ENCODE measurements at regions not wholly inside any gene's neighbourhood (a gene's known extent, or its start where the extent isn't known, plus 50 kb on each side); places are given as distances from the start of the nearest gene placed in this dataset.

DNA sequence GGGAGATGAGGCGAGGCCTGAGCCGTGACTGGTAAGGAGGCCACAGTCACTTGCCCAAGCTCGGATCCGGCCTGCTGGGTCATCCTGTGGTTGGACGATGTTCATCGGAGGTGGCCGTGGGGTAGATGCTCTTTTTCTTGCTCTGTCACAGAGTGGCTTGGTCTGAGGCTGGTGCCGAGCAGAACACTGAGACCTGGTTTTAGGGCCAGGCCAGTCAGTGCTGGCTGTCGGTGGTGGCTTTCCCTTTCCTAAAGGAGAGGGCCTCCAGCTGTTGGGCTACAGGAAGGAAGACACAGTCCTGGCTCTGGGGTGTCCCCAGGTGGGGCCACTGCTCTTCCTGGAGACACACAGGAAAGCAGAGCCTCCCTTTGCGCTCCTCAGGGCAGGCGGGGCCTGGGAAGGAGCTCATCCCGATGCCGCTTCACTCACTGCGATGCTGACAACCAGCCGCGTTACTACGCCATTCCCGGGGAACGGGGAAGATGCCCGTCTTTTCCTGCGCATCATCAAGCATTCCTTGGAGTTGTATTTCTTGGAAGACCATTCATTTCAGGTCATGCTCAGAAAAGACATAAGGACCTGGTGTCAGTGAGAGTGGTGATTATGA is 254.8 kb upstream of the IRX4 start:
- H3K36me3 Mint-ChIP-seq (ENCODE audit: low read depth): peaks cover 2% of the 10 kb centered on the region
- no peaks in the 10 kb centered on the region for H3K9me3 ChIP-seq (ENCODE audit: control insufficient read depth, low read length, poor library complexity, severe bottlenecking)
- DNase-seq: no peak
- H3K27ac Mint-ChIP-seq: no peak overlapping the region
- peaks cover 59% of the 10 kb centered on the region for H3K27me3 Mint-ChIP-seq
- ATAC-seq: no peak
- H3K4me1 Mint-ChIP-seq: peaks cover 4% of the 10 kb centered on the region
- H3K4me3 Mint-ChIP-seq: no peak overlapping the region

DNA sequence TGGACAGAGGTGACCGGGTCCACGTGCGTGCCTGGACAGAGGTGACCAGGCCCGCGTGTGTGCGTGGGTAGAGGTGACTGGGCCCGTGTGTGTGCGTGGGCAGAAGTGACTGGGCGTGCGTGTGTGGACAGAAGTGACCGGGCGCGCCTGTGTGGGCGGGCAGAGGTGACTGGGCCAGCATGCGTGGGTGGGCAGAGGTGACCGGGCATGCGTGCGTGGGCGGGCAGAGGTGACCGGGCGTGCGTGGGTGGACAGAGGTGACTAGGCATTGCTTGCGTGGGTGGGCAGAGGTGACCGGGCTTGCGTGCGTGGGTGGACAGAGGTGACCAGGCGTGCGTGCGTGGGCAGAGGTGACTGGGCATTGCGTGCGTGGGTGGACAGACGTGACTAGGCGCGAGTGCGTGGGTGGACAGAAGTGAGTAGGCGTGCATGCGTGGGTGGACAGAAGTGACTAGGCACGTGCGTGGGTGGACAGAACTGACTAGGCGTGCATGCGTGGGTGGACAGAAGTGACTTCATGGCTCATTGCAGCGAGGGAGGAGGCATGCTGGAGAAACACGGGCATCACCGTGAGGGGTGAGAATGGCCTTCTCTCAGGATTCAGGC is 254.1 kb upstream of the IRX4 start:
- Mint-ChIP-seq H3K4me1 (peaks cover 4% of the 10 kb centered on the region), H3K27me3 (peaks cover 59% of the 10 kb centered on the region), H3K36me3 (ENCODE audit: low read depth) (peaks cover 2% of the 10 kb centered on the region), H3K4me3 (no peak overlapping the region), H3K27ac (no peak overlapping the region)
- DNase-seq (no peak), ATAC-seq (no peak)
- no peaks in the 10 kb centered on the region for H3K9me3 ChIP-seq (ENCODE audit: control insufficient read depth, low read length, poor library complexity, severe bottlenecking)

DNA sequence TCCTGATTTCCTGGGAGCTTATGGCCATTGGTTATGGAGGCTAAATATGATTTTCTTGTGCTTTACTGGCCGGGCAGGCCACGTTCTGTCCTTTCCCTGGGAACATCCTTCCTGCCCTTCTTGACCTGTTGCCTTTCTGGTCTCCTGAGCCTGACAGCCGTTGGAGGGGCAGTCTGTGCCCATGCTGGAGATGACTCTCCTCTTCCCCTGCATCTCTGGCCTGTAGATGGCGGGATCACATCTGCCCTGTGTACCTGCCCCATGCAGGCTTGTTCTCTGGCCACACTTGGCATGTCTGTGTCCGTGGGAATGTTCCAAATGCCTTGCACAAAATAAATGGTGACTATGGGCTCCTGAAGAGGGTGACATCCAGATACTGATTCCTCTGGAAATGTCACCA is 253.1 kb upstream of the IRX4 start:
- ATAC-seq: no peak
- no peak for DNase-seq
- peaks cover 2% of the 10 kb centered on the region for H3K36me3 Mint-ChIP-seq (ENCODE audit: low read depth)
- no peak overlapping the region for H3K4me3 Mint-ChIP-seq
- peaks cover 53% of the 10 kb centered on the region for H3K27me3 Mint-ChIP-seq
- no peak overlapping the region for H3K27ac Mint-ChIP-seq
- peaks cover 4% of the 10 kb centered on the region for H3K4me1 Mint-ChIP-seq
- H3K9me3 ChIP-seq (ENCODE audit: control insufficient read depth, low read length, poor library complexity, severe bottlenecking): no peaks in the 10 kb centered on the region

DNA sequence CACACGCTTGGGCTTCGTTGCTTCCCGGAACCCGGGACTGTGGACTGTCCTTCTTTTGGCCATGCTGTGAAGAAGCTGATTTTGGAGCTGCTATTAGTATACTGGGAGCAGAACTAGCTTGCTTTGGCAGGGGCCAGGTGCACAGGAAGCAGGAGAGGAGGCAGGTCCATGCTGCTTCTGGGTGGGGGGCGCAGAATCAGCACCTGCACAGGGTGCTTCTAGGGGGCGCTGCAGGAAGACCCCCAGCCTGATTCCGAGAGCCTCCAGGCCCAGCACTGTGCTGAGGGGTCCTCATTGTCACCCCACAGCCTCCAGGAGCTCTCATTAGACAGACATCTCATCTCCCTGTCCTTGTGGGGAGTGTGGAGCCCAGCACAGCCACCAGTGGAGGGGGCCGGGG is 252.6 kb upstream of the IRX4 start:
- Mint-ChIP-seq H3K4me3 (no peak overlapping the region), H3K27ac (no peak overlapping the region), H3K36me3 (ENCODE audit: low read depth) (peaks cover 2% of the 10 kb centered on the region), H3K4me1 (peaks cover 4% of the 10 kb centered on the region), H3K27me3 (peaks cover 53% of the 10 kb centered on the region)
- no peak for ATAC-seq
- H3K9me3 ChIP-seq (ENCODE audit: control insufficient read depth, low read length, poor library complexity, severe bottlenecking): no peaks in the 10 kb centered on the region
- no peak for DNase-seq

DNA sequence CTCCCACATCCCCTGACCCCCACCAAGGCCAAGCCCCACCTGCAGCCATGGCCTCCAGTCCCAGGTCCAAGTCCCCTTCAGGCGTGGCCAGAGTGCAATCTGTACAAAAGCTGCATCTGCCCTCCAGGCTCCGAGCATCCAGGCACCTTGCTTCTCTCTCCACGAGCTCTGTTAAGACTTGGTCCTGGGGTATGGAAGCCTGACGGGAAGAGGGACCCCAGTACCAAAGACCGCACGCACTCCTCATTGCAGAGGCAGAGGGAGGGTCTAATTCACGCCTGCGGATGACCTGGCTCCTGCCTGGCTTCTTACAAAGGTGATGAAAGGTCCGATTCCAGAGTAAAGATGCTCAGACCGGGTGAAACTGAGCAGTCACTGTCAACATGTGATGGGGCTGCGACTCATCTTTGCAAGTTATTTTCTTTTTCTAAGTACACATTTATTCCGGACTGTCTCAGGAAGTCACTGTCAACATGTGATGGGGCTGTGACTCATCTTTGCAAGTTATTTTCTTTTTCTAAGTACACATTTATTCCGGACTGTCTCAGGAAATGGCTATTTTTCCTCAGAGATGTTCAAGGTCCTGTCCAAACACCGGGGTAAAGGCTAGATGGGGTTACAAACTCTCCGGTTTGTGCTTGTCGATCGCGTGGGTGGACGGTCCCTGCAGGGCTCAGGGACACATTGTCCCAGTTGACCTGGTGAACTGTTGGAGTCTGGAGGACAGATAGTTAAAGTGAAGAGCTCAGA is 252.0 kb upstream of the IRX4 start:
- Mint-ChIP-seq H3K36me3 (ENCODE audit: low read depth) (peaks cover 2% of the 10 kb centered on the region), H3K4me1 (peaks cover 4% of the 10 kb centered on the region), H3K4me3 (no peak overlapping the region), H3K27ac (no peak overlapping the region), H3K27me3 (peaks cover 59% of the 10 kb centered on the region)
- no peak for ATAC-seq
- DNase-seq: no peak
- H3K9me3 ChIP-seq (ENCODE audit: control insufficient read depth, low read length, poor library complexity, severe bottlenecking): no peaks in the 10 kb centered on the region

DNA sequence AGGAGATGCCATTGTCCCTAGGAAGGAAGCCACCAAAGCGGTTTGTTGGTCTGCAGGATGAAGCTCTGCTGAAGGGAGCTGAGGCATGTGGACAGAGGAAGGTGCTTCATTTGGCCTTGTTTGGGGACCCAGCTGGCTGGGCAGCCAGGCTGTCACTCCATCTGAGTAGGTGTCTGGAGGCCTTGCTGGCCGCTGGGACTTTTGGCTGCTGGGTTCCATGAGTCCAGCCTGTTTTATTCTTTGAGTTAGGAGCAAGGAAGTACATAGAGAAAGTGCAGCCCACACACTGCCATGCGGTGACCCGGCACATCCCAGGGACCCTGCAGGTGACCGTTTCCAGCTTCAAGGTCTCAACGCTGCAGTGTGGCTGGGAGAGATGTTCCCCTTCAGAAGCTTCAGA is 251.2 kb upstream of the IRX4 start:
- no peak for DNase-seq
- Mint-ChIP-seq H3K4me3 (no peak overlapping the region), H3K4me1 (peaks cover 4% of the 10 kb centered on the region), H3K27me3 (peaks cover 56% of the 10 kb centered on the region), H3K36me3 (ENCODE audit: low read depth) (peaks cover 2% of the 10 kb centered on the region), H3K27ac (no peak overlapping the region)
- H3K9me3 ChIP-seq (ENCODE audit: control insufficient read depth, low read length, poor library complexity, severe bottlenecking): no peaks in the 10 kb centered on the region
- ATAC-seq: no peak

DNA sequence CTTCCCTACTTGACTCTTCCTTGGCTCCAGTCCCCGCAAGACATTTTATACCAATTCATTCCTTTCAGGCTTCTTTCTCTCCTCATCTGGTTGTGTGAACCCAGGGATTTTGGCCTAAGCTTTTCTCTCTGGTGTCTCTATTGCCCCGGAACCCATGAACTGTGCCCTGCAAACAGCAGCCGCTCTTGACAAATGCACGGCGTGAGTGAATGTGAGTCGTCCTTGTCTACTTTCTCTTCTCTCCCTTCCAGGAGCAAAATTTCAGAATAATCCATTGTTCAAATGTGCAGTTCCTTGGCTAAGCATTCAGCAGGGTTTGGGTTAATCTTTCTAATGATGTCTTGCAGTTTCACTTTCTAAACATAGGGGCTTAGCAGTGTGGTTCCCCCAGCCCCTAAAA is 250.4 kb upstream of the IRX4 start:
- no peak overlapping the region for H3K4me3 Mint-ChIP-seq
- peaks cover 4% of the 10 kb centered on the region for H3K4me1 Mint-ChIP-seq
- H3K27me3 Mint-ChIP-seq: peaks cover 54% of the 10 kb centered on the region

DNA sequence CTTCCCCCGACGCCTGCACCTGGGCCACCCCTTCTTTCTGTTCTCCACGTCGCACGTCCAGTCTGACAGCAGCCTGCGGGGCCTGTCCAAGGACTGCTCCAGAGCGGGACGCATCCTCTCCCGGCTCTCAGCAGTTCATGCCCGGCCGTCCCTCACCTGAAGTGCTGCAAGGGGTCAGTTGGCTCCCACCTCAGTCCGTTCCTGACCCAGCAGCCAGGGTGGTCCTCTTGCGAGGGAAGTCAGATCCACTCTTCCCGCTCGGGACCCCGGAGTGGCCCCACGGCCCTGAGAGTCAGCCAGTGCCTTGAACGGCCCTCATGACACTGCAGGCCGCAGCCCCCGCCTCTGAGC is 249.7 kb upstream of the IRX4 start:
- Mint-ChIP-seq H3K4me3 (no peak overlapping the region), H3K4me1 (peaks cover 3% of the 10 kb centered on the region), H3K27me3 (peaks cover 51% of the 10 kb centered on the region), H3K36me3 (ENCODE audit: low read depth) (peaks cover 2% of the 10 kb centered on the region), H3K27ac (no peak overlapping the region)
- DNase-seq (no peak), ATAC-seq (no peak)
- H3K9me3 ChIP-seq (ENCODE audit: control insufficient read depth, low read length, poor library complexity, severe bottlenecking): no peaks in the 10 kb centered on the region

More for the DNA sequence above, 250.4 kb upstream of the IRX4 start:
- no peaks in the 10 kb centered on the region for H3K9me3 ChIP-seq (ENCODE audit: control insufficient read depth, low read length, poor library complexity, severe bottlenecking)
- DNase-seq: no peak
- H3K27ac Mint-ChIP-seq: no peak overlapping the region
- ATAC-seq: no peak
- peaks cover 2% of the 10 kb centered on the region for H3K36me3 Mint-ChIP-seq (ENCODE audit: low read depth)

DNA sequence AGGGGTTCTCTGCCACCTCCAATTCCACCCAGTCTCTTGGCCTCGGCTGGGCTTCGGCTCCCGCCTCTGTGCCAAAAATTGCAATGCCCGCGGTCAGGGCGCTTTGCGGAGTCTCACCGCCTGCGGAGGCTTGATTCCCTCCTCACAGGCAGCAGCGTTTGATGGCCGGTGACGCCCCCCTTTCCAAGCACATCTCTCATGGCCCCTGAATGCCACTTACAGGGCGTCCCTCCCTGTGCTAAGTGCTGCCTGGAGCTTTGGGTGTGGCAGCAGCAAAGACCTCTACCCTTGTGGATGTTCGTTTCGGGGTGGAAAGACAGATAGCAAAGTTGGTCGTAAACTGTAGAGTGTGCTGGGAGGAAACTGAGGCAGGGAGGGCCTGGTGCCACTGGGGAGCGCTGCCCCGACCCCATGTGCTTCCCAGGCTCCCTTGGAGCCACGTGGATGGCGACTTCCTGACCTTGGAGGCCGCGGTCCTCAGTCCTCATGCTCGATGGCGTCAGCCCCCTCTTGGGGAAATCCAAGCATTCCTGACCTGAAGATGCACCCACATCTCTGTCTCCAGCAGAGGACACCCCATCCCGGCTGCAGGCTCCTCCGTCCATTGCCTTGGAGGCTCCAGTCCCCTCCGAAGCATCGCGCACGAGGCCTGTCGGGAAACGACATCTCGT is 249.2 kb upstream of the IRX4 start:
- no peak for DNase-seq
- no peaks in the 10 kb centered on the region for H3K9me3 ChIP-seq (ENCODE audit: control insufficient read depth, low read length, poor library complexity, severe bottlenecking)
- no peak for ATAC-seq
- H3K27me3 Mint-ChIP-seq: peaks cover 51% of the 10 kb centered on the region
- H3K36me3 Mint-ChIP-seq (ENCODE audit: low read depth): peaks cover 2% of the 10 kb centered on the region
- no peak overlapping the region for H3K4me3 Mint-ChIP-seq
- no peak overlapping the region for H3K27ac Mint-ChIP-seq
- peaks cover 2% of the 10 kb centered on the region for H3K4me1 Mint-ChIP-seq

DNA sequence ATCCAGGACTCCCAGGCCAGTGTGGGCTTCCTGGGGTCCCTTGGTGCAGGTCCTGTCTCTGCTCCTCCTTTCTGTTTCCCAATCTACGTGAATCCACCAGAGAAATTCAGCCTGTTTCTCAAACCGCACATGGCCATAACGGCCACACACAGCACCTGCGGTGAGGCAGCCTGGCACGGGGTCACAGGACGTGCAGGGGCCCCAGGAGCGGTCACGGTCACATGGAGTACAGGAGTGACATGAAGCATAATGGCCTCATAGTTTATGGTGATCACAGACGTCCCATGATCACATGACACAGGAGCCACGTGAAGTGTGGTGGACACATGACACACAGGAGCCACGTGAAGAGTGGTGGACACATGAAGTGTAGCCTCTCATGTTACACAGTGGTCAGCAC is 248.5 kb upstream of the IRX4 start:
- peaks cover 49% of the 10 kb centered on the region for H3K27me3 Mint-ChIP-seq
- no peaks in the 10 kb centered on the region for H3K9me3 ChIP-seq (ENCODE audit: control insufficient read depth, low read length, poor library complexity, severe bottlenecking)
- no peaks in the 10 kb centered on the region for H3K36me3 Mint-ChIP-seq (ENCODE audit: low read depth)
- H3K4me3 Mint-ChIP-seq: no peak overlapping the region
- peaks cover 2% of the 10 kb centered on the region for H3K4me1 Mint-ChIP-seq
- ATAC-seq: no peak
- no peak overlapping the region for H3K27ac Mint-ChIP-seq
- no peak for DNase-seq

DNA sequence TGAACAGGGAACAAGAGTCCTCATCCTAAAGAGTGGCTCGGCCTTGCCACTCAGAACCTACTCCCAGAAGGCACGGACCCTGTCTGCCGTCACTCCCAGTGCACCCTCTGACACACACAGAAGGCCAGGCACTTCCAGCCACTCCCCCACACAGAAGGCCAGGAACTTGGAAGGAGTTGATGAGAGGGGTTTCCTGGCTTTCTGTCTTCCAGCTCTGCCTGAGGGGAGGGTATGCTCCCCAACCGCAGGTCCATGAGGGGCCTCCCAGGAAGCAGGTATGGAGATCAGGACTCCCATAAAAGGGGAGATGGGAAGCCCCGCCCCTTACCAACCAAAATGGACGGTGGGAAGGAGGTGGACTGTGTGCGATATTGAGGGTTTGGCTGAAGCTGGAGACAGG is 247.6 kb upstream of the IRX4 start:
- H3K4me1 Mint-ChIP-seq: peaks cover 2% of the 10 kb centered on the region
- DNase-seq: no peak
- H3K27me3 Mint-ChIP-seq: peaks cover 54% of the 10 kb centered on the region

DNA sequence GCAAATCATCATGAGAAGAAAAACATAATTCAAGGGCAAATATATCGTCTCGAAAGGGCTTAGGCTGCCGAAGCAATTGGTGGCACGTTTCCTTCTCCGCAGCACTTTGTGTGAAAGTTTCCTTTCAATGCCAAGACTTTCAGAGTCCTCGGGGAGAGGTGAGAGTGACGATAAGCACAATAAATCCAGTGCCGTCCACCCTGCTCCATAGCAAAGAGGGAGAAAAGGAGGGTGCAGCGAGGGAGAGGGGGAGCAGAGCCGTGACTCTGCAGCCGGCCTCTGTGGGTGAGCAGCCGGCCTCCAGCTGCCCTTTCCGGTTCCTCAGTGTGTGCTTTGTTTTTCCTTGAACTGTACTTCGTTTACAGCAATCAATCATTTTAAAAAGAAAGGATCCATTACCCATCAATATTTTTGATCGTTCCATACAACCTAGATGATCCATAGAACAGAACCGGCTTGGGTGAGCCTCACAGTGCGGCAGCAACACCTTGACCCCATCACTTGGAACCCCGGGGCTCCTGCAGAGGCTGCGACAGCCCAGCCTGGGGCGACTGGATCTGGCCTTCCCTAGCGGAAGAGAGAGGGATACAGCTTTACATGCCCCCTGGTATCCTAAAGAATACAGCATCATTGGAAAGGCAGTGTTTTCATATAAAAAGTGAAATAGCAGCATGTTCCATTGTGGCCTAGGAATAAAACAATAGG is 247.0 kb upstream of the IRX4 start:
- no peak overlapping the region for H3K27ac Mint-ChIP-seq
- no peaks in the 10 kb centered on the region for H3K9me3 ChIP-seq (ENCODE audit: control insufficient read depth, low read length, poor library complexity, severe bottlenecking)
- H3K4me3 Mint-ChIP-seq: no peak overlapping the region
- H3K36me3 Mint-ChIP-seq (ENCODE audit: low read depth): peaks cover 3% of the 10 kb centered on the region
- peaks cover 58% of the 10 kb centered on the region for H3K27me3 Mint-ChIP-seq
- H3K4me1 Mint-ChIP-seq: peaks cover 2% of the 10 kb centered on the region
- no peak for ATAC-seq
- DNase-seq: no peak

More for the DNA sequence above, 247.6 kb upstream of the IRX4 start:
- H3K9me3 ChIP-seq (ENCODE audit: control insufficient read depth, low read length, poor library complexity, severe bottlenecking): no peaks in the 10 kb centered on the region
- no peak for ATAC-seq
- peaks cover 3% of the 10 kb centered on the region for H3K36me3 Mint-ChIP-seq (ENCODE audit: low read depth)
- no peak overlapping the region for H3K27ac Mint-ChIP-seq
- H3K4me3 Mint-ChIP-seq: no peak overlapping the region

Data from T-helper 17 cell (primary cell).